ENCODE measurements at regions not wholly inside any gene's neighbourhood (a gene's known extent, or its start where the extent isn't known, plus 50 kb on each side); places are given as distances from the start of the nearest gene placed in this dataset.

DNA sequence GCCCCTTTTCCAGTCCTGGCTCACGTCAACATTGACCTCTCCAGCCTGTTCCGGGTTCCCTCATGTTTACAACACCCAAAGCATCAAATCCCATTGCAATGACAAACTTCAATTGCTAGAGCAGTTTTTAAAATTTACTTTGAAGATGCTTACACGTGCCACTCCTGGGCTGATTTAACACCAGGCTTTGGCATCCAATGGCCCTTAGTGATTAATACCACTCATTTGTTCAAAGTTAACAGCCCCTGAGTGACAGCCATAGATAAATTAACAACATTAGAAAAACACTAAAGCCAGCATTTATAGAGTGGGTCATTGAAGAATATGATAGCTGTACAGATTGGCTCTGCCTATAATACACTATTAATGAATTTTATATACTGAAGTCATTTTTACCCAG, 135.1 kb downstream of the PMP22 start:
- H3K4me1 Mint-ChIP-seq (ENCODE audit: low read depth in 2 of 2), result peaks cover 0 to 3% of the 10 kb centered on the region in 2 donors
- no peaks in the 10 kb centered on the region for H3K36me3 Mint-ChIP-seq (ENCODE audit: insufficient read depth)
- H3K9me3 Mint-ChIP-seq, result peaks cover 0 to 7% of the 10 kb centered on the region in 2 donors
- no peak overlapping the region for H3K4me3 Mint-ChIP-seq
- no peak for DNase-seq
- no peak overlapping the region for H3K27ac Mint-ChIP-seq
- peaks cover 11 to 57% of the 10 kb centered on the region in 2 donors for H3K27me3 Mint-ChIP-seq
- ATAC-seq (replicated peaks), result no peak

DNA sequence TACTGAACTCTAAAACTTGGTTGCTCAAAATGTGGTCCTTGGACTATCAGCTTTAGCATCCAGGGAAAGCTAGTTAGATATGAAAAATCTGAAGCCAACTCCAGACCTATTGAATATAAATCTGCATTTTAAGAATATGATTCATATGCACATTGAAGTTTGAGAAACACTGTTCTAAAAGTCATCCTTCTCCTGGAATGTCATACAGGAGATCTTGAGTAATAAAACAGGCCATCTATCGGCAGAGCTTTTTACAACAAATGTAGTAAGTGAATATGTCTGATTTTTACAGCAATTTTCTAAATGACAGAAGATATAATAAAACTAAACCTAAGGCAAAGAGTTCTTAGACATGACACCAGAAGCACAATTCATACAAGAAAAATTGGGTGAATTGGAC, 140.4 kb downstream of the PMP22 start:
- H3K9me3 Mint-ChIP-seq, result no peaks in the 10 kb centered on the region
- H3K27ac Mint-ChIP-seq, result no peak overlapping the region
- no peak for ATAC-seq (replicated peaks)
- no peak for DNase-seq
- H3K27me3 Mint-ChIP-seq, result peaks cover 32 to 49% of the 10 kb centered on the region in 2 donors
- H3K36me3 Mint-ChIP-seq (ENCODE audit: insufficient read depth), result peaks cover 3% of the 10 kb centered on the region
- H3K4me3 Mint-ChIP-seq, result no peak overlapping the region
- no peaks in the 10 kb centered on the region for H3K4me1 Mint-ChIP-seq (ENCODE audit: low read depth in 2 of 2)

DNA sequence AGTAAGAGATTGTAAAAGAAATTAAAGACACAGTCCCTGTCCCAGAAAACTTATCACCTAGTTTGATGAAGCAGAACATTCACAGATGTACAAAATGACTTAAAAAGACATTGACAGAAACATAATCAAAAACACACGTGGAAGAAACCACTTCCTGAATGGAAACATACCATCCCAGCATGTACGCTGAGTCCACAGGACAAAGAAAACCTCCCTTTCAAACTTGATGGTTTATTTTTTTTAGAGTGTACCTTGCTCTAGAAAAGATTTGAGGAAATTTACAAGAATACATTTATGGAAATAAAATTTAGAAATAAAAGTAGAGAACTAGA, 140.9 kb downstream of the PMP22 start:
- Mint-ChIP-seq H3K27ac (no peak overlapping the region), H3K4me1 (ENCODE audit: low read depth in 2 of 2) (no peaks in the 10 kb centered on the region), H3K4me3 (no peak overlapping the region), H3K36me3 (ENCODE audit: insufficient read depth) (peaks cover 3% of the 10 kb centered on the region), H3K9me3 (no peaks in the 10 kb centered on the region), H3K27me3 (peaks cover 31 to 47% of the 10 kb centered on the region in 2 donors)
- ATAC-seq (replicated peaks) (no peak), DNase-seq (no peak)

DNA sequence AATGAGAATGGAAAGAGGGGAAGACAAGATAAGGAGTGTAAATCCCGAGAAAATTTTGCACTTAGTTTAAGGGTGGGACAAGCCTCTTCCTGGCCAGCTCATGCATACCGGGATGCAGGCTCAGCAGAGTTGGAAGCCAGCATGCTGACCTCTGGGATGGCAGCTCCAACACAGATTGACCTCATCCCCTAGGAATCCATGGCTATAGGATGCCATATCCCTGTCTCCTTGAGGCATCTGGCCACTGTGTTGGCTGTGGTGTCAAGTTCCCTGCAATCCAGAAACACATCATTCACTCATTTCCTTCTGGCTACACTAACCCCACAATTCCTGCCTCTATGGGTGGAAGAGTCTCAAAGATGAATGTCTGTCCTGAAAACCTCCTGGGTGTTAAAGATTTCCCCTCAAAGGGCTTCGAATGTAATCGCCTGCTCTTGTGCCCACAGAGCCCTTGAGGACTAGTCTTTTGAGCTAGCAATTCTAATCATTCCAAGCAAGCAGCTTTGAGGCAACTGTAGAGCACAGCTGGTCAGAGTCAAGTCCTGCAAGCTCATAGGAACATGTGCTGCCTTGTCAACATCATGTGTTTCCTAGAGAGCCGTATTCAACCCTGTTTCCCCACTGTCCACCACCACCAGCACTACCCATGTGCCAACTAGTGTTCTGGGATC, 141.4 kb downstream of the PMP22 start:
- Mint-ChIP-seq H3K9me3 (no peaks in the 10 kb centered on the region), H3K27ac (no peak overlapping the region), H3K36me3 (ENCODE audit: insufficient read depth) (peaks cover 3% of the 10 kb centered on the region), H3K4me3 (no peak overlapping the region), H3K4me1 (ENCODE audit: low read depth in 2 of 2) (no peaks in the 10 kb centered on the region), H3K27me3 (peaks cover 35 to 52% of the 10 kb centered on the region in 2 donors)
- DNase-seq (no peak), ATAC-seq (replicated peaks) (no peak)

DNA sequence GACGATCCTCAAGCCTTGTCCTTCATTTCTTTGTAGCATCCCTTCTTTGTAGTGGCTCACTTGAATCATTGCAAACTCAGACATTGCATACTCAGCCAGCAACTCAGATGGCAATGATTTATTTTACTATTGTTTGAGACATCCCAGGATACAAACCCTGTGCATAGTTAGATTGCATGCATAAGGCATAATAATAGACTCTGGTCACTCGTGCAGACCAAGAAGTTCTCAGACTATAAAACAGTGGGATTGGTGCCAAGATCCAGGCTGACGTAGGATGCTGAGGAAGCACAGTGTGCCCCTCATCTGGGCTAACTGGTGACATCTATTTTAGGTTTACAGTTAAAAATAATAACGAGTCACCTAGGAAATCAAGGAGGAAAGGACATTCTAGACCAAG, 142.3 kb downstream of the PMP22 start:
- peaks cover 3% of the 10 kb centered on the region for H3K36me3 Mint-ChIP-seq (ENCODE audit: insufficient read depth)
- H3K4me1 Mint-ChIP-seq (ENCODE audit: low read depth in 2 of 2), result no peaks in the 10 kb centered on the region
- no peak overlapping the region for H3K27ac Mint-ChIP-seq
- H3K27me3 Mint-ChIP-seq, result peaks cover 42 to 61% of the 10 kb centered on the region in 2 donors
- H3K4me3 Mint-ChIP-seq, result no peak overlapping the region
- H3K9me3 Mint-ChIP-seq, result no peaks in the 10 kb centered on the region
- DNase-seq (no peak), ATAC-seq (replicated peaks) (no peak)

DNA sequence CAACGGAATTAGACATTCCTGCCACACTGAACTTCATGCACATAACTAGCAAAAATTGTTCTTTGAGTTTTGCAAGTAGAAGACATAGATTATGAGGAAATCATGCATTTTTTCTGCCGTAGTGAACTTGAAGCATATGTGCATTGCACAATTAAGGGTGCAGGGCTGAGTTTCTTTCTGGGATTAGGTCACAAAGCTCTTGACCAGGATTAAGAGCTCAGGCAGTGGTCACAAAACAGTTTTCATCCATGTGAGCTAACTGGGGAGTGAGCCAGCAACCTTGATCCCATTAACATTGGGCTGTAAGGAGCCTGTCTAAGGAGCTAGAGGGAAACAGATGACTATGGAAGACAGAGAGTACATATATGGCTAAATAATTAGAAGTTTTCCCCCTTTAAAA, 143.7 kb downstream of the PMP22 start:
- Mint-ChIP-seq H3K36me3 (ENCODE audit: insufficient read depth) (peaks cover 3% of the 10 kb centered on the region), H3K4me3 (no peak overlapping the region), H3K27me3 (peaks cover 49 to 62% of the 10 kb centered on the region in 2 donors), H3K9me3 (no peaks in the 10 kb centered on the region), H3K27ac (no peak overlapping the region), H3K4me1 (ENCODE audit: low read depth in 2 of 2) (no peaks in the 10 kb centered on the region)
- ATAC-seq (replicated peaks), result no peak
- no peak for DNase-seq

DNA sequence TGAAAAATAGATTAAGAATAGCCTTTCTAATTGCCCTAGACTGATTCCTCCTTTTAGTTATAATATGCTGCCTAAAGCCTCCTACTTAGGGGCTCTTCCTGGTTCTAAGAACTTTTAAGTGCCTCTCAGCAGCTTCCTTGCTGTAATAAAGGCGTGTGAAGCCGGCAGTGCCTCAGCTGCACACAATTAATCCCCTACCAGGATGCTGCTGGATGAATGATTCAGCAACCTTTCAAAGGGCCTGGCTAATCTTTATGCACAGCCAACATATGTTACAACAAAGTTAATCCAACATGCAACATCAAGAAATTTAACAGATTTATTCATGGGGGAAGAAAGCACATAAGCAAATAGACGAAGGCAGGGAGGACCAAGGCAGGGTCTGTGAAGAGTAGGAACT, 145.2 kb downstream of the PMP22 start:
- H3K27me3 Mint-ChIP-seq, result peaks cover 50 to 55% of the 10 kb centered on the region in 2 donors
- no peak for ATAC-seq (replicated peaks)
- DNase-seq, result no peak
- H3K4me3 Mint-ChIP-seq, result no peak overlapping the region
- H3K36me3 Mint-ChIP-seq (ENCODE audit: insufficient read depth), result peaks cover 3% of the 10 kb centered on the region
- no peak overlapping the region for H3K27ac Mint-ChIP-seq
- no peaks in the 10 kb centered on the region for H3K4me1 Mint-ChIP-seq (ENCODE audit: low read depth in 2 of 2)
- H3K9me3 Mint-ChIP-seq, result no peaks in the 10 kb centered on the region

DNA sequence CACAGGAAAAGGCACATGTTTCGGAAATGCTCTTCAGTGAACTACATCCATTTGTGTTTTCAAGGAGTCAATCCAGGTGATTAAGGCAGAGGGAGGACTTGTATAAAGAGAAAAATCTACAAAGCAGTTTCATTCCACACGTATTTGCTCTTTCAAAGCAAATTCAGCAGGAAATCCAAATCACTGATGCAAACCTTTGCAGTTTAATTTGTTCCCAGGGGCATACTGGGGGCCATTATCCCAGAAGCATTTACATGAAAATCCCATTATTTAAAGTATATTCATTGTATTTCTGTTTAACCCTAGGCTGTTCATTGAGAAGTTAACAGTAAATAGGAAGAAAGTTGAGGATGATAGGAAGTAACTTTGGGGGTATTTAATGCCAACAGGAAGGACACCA, 147.9 kb downstream of the PMP22 start:
- Mint-ChIP-seq H3K9me3 (no peaks in the 10 kb centered on the region), H3K36me3 (ENCODE audit: insufficient read depth) (peaks cover 3% of the 10 kb centered on the region), H3K27me3 (peaks cover 32 to 38% of the 10 kb centered on the region in 2 donors), H3K27ac (no peak overlapping the region), H3K4me3 (no peak overlapping the region), H3K4me1 (ENCODE audit: low read depth in 2 of 2) (no peaks in the 10 kb centered on the region)
- DNase-seq, result no peak
- no peak for ATAC-seq (replicated peaks)

DNA sequence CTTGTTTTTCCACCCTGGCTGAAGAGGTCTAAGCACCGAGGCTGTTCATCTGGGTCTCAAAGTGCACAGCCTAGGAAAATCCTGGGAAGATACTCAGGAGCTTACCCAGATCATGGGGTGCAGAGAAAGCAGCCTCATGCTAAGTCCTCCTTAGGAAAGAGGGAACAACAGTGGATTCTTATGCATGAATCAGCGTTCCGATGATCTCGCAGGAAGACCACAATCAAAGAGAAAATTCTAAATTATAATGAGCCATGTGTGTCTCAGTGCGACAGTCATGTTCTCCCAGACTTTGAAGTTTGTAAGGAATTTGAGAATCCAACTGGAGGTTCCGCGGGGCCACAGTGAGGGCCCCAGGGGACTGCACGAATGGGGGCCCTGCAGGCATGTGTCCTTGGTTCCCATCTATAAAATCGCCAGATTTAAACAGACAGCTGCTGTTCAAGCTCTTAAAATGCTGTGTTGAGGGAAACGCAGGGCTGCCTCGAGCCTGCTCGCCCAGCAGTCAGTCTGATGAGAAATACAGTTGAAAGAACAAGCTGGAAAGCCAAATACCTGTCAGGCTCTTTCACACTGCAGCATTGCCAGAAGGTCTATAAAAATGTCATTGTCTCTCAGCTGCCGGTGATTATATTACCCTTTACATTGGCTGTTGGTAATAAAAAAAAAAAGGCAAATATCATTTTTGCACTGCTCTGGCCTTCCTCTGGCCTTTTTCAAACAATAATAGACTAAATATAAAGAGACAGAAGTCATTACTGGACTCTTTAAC, 152.1 kb downstream of the PMP22 start:
- Mint-ChIP-seq H3K27ac (no peak overlapping the region), H3K4me1 (ENCODE audit: low read depth in 2 of 2) (no peaks in the 10 kb centered on the region), H3K36me3 (ENCODE audit: insufficient read depth) (no peaks in the 10 kb centered on the region), H3K4me3 (no peak overlapping the region), H3K27me3 (peaks cover 3 to 14% of the 10 kb centered on the region in 2 donors), H3K9me3 (no peaks in the 10 kb centered on the region)
- ATAC-seq (replicated peaks) (no peak), DNase-seq (no peak)

DNA sequence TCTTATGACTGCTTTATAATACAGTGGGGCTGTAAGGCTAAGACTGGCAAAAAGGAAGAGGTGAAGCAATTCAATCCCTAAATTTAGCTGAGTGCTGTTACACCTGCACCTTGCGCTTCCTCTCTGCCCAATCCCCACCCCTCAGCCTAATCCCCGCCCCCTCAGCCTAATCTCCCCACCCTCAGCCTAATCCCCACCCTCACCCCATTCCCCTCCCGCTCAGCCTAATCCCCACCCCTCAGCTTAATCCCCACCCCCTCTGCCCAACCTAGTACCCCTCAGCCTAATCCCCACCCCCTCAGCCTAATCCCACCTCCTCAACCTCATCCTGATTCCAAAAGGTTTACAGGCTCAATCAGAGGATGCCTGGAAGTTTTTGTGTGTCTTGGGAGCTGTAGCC, 155.5 kb downstream of the PMP22 start:
- no peaks in the 10 kb centered on the region for H3K4me1 Mint-ChIP-seq (ENCODE audit: low read depth in 2 of 2)
- H3K9me3 Mint-ChIP-seq, result no peaks in the 10 kb centered on the region
- H3K36me3 Mint-ChIP-seq (ENCODE audit: insufficient read depth), result no peaks in the 10 kb centered on the region
- ATAC-seq (replicated peaks) (no peak), DNase-seq (no peak)
- no peak overlapping the region for H3K4me3 Mint-ChIP-seq
- peaks cover 5 to 6% of the 10 kb centered on the region in 2 donors for H3K27me3 Mint-ChIP-seq
- no peak overlapping the region for H3K27ac Mint-ChIP-seq

DNA sequence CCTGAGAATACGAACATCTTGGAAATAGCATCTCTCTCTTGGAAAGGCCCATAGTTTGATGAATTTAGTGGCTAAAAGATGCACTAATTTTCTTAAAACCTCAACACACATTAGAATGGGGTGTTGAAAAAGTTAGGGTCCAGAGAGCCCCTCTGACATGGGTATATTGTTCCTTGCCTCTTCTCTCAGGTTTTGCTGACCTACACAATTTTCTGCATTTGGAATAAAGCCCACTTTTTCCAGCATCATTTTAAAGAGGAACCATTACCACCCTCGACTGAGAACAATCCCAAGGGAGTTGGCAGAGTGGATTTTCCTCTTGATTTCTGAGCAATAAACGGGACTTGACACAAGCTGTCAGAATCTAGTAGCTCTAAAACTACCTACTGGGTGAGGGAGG, 156.1 kb downstream of the PMP22 start:
- H3K27me3 Mint-ChIP-seq, result peaks cover 6 to 10% of the 10 kb centered on the region in 2 donors
- H3K4me1 Mint-ChIP-seq (ENCODE audit: low read depth in 2 of 2), result no peaks in the 10 kb centered on the region
- H3K9me3 Mint-ChIP-seq, result no peaks in the 10 kb centered on the region
- no peaks in the 10 kb centered on the region for H3K36me3 Mint-ChIP-seq (ENCODE audit: insufficient read depth)
- no peak for DNase-seq
- no peak overlapping the region for H3K27ac Mint-ChIP-seq
- no peak overlapping the region for H3K4me3 Mint-ChIP-seq
- ATAC-seq (replicated peaks), result no peak

DNA sequence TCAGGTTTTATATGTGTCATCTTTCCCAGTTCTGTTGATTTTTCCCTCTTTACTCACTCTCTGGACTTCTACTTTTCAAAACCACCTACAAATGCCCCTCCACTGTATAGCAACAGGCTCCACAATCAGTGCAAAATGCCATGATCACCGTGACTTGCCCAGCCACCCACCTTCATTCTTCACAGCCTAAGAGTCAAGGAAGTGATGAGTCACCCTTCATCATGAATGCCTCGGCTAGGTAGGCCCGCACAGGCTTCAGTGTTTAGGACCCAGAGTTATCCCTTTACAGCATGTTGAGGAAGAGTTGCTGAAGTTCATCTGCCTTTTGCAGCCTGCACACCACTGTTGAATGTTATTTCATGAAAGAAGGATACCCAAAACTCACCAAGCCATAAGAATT, 158.6 kb downstream of the PMP22 start:
- peaks cover 10% of the 10 kb centered on the region in 2 donors for H3K27me3 Mint-ChIP-seq
- no peaks in the 10 kb centered on the region for H3K36me3 Mint-ChIP-seq (ENCODE audit: insufficient read depth)
- H3K4me3 Mint-ChIP-seq, result no peak overlapping the region
- no peak overlapping the region for H3K27ac Mint-ChIP-seq
- DNase-seq (no peak), ATAC-seq (replicated peaks) (no peak)
- H3K4me1 Mint-ChIP-seq (ENCODE audit: low read depth in 2 of 2), result no peaks in the 10 kb centered on the region
- no peaks in the 10 kb centered on the region for H3K9me3 Mint-ChIP-seq

DNA sequence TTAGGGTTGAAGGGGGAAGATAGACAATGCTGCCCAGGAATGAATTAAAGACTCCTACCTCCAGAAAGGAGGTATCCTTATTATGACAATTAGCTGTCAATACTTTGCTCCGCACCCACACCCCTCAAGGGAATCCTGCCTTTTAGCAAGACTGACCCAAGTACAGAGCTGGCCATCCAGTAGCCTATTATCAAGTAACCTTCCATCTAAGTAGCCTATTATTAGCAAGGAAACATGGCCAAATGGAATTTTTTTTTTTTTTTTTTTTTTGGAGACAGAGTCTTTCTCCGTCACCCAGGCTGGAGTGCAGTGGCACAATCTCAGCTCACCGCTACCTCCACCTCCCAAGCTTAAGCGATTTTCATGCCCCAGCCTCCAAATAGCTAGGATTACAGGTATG, 161.3 kb downstream of the PMP22 start:
- ATAC-seq (replicated peaks), result no peak
- H3K4me1 Mint-ChIP-seq (ENCODE audit: low read depth in 2 of 2), result no peaks in the 10 kb centered on the region
- H3K9me3 Mint-ChIP-seq, result no peaks in the 10 kb centered on the region

DNA sequence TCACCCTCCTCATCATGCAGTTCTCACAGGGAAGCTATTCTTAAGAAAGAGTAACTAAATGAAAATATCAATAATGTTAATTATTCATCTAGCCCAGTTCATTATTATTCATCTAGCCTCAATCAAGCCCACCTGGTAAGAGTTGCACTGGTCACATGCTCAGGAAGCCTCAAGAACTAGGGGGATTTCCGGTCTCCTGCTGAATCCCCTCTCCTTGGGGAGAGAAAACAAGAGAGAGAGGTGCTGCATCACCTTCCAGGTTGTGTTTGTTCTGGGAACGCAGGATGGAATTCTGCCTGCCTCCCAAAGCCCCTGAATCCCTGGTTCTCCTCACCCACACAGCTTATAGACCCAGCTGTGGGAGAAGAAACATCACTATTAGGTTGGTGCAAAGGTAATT, 164.0 kb downstream of the PMP22 start:
- Mint-ChIP-seq H3K27me3 (peaks cover 17 to 21% of the 10 kb centered on the region in 2 donors), H3K27ac (no peak overlapping the region), H3K36me3 (ENCODE audit: insufficient read depth) (no peaks in the 10 kb centered on the region), H3K9me3 (no peaks in the 10 kb centered on the region), H3K4me1 (ENCODE audit: low read depth in 2 of 2) (no peaks in the 10 kb centered on the region), H3K4me3 (no peak overlapping the region)
- DNase-seq (no peak), ATAC-seq (replicated peaks) (no peak)

More for the DNA sequence above, 161.3 kb downstream of the PMP22 start:
- Mint-ChIP-seq H3K4me3 (no peak overlapping the region), H3K27me3 (peaks cover 11 to 16% of the 10 kb centered on the region in 2 donors), H3K27ac (no peak overlapping the region), H3K36me3 (ENCODE audit: insufficient read depth) (no peaks in the 10 kb centered on the region)
- DNase-seq, result no peak

Measured in effector memory CD8-positive, alpha-beta T cell (primary cell).